ENCODE measurements at regions not wholly inside any gene's neighbourhood (a gene's known extent, or its start where the extent isn't known, plus 50 kb on each side); places are given as distances from the start of the nearest gene placed in this dataset.

DNA sequence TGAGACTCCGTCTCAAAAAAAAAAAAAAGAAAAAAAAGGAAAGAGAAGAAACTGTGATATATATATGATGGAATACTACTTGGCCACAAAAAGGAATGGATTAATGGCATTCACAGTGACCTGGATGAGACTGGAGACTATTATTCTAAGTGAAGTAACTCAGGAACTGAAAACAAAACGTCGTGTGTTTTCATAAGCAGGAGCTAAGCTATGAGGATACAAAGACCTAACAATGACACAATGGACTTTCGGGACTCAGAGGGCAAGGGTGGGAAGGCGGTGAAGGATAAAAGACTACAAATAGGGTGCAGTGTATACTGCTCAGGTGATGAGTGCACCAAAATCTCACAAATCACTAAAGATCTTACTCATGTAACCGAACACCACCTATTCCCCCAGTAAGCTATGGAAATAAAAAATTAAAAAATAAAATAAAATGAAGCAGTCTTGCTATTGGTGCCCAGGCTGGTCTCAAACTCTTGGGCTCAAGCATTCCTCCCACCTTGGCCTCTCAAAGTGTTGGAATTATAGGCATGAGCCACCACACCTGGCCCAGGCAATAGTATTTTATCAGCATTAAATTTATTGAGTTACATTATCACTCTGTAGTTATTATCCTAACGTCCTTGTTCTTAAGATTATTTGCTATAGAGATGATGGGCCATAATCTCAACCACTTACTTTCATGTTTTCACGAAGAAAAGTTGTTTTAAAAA is 71.5 kb upstream of the GPBP1 start:
- Mint-ChIP-seq H3K9me3 (ENCODE audit: unreplicated experiment) (peaks cover 13% of the 10 kb centered on the region), H3K4me1 (ENCODE audit: insufficient read depth, unreplicated experiment) (no peaks in the 10 kb centered on the region), H3K4me3 (ENCODE audit: unreplicated experiment) (no peak overlapping the region), H3K36me3 (ENCODE audit: insufficient read depth, unreplicated experiment) (no peaks in the 10 kb centered on the region), H3K27ac (ENCODE audit: low read depth, unreplicated experiment) (no peak overlapping the region), H3K27me3 (ENCODE audit: insufficient read depth, unreplicated experiment) (no peaks in the 10 kb centered on the region)
- intact Hi-C loops (cut with micrococcal nuclease) = no loop called here
- TF ChIP-seq, protein P1, sequence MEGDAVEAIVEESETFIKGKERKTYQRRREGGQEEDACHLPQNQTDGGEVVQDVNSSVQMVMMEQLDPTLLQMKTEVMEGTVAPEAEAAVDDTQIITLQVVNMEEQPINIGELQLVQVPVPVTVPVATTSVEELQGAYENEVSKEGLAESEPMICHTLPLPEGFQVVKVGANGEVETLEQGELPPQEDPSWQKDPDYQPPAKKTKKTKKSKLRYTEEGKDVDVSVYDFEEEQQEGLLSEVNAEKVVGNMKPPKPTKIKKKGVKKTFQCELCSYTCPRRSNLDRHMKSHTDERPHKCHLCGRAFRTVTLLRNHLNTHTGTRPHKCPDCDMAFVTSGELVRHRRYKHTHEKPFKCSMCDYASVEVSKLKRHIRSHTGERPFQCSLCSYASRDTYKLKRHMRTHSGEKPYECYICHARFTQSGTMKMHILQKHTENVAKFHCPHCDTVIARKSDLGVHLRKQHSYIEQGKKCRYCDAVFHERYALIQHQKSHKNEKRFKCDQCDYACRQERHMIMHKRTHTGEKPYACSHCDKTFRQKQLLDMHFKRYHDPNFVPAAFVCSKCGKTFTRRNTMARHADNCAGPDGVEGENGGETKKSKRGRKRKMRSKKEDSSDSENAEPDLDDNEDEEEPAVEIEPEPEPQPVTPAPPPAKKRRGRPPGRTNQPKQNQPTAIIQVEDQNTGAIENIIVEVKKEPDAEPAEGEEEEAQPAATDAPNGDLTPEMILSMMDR (IDR thresholded peaks at IDR 0.05; ENCODE audit: unreplicated experiment) = no peak
- ChIA-PET POLR2A (no interaction called here), CTCF (interaction anchor here (0.6 to 1.5 kb wide), 3 partner anchors 36 to 201 kb away, joined by 3 read pairs; no protein-coding TSS in a partner anchor)
- no peak for DNase-seq (ENCODE audit: unreplicated experiment)
- BruUV-seq (replicated peaks) = no TSS peak

DNA sequence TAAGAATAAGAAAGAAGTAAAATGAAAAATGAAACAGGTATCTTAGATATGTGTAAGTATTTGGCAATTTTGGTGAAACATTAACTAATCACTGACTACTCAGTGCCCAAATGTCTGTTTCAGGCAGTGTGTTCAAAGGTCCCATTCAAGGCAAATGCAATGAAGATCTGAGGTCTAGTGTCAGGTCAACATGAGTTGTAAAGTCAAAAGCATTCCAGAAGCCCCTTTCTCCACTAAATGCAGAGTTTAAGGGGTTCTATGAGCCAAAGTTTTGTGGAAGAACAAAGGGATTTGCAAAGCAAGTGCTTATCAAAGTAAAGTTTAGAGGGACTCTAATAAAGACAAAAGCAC is 71.0 kb upstream of the GPBP1 start:
- H3K9me3 Mint-ChIP-seq (ENCODE audit: unreplicated experiment) = peaks cover 8% of the 10 kb centered on the region
- DNase-seq (ENCODE audit: unreplicated experiment) = no peak
- no peaks in the 10 kb centered on the region for H3K27me3 Mint-ChIP-seq (ENCODE audit: insufficient read depth, unreplicated experiment)
- H3K36me3 Mint-ChIP-seq (ENCODE audit: insufficient read depth, unreplicated experiment) = no peaks in the 10 kb centered on the region
- H3K4me3 Mint-ChIP-seq (ENCODE audit: unreplicated experiment) = no peak overlapping the region
- H3K27ac Mint-ChIP-seq (ENCODE audit: low read depth, unreplicated experiment) = no peak overlapping the region
- no TSS peak for BruUV-seq (replicated peaks)
- ChIA-PET POLR2A (no interaction called here), CTCF (no interaction called here)
- H3K4me1 Mint-ChIP-seq (ENCODE audit: insufficient read depth, unreplicated experiment) = no peaks in the 10 kb centered on the region
- TF ChIP-seq, protein P1 (IDR thresholded peaks at IDR 0.05; ENCODE audit: unreplicated experiment) = no peak
- intact Hi-C loops (cut with micrococcal nuclease) = no loop called here

DNA sequence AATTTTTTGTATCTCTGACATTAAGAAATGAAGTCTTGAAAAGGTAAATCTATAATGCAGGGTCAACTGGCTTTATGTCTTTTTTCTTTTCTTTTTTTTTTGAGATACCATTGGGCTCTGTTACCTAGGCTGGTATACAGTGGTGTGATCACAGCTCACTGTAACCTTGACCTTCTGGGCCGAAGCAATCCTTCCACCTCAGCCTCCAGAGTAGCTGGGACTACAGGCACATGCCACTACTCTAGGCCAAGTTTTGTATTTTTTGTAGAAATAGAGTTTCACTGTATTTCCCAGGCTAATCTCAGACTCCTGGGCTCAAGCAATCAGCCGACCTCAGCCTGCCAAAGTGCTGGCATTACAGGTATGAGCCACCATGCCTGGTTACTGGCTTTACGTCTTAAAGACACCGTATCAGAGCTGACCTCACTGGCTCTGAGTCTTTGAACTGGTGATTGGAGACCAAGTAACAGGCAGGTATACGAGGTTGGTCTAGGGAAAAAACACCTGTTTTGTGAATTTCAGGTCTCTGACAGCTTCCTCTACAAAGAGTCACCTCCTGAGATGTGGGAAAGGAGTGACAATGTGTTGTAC is 70.4 kb upstream of the GPBP1 start:
- TF ChIP-seq, protein P1 (IDR thresholded peaks at IDR 0.05; ENCODE audit: unreplicated experiment) = no peak
- POLR2A ChIA-PET = no interaction called here
- H3K27ac Mint-ChIP-seq (ENCODE audit: low read depth, unreplicated experiment) = no peak overlapping the region
- intact Hi-C loops (cut with micrococcal nuclease) = no loop called here
- no peak for DNase-seq (ENCODE audit: unreplicated experiment)
- no peaks in the 10 kb centered on the region for H3K36me3 Mint-ChIP-seq (ENCODE audit: insufficient read depth, unreplicated experiment)
- H3K4me1 Mint-ChIP-seq (ENCODE audit: insufficient read depth, unreplicated experiment) = no peaks in the 10 kb centered on the region
- peaks cover 4% of the 10 kb centered on the region for H3K9me3 Mint-ChIP-seq (ENCODE audit: unreplicated experiment)
- BruUV-seq (replicated peaks) = no TSS peak
- no peak overlapping the region for H3K4me3 Mint-ChIP-seq (ENCODE audit: unreplicated experiment)
- CTCF ChIA-PET = interaction anchor here (0.9 kb wide), 1 partner anchor 9 kb away, joined by 3 read pairs; no protein-coding TSS in a partner anchor
- no peaks in the 10 kb centered on the region for H3K27me3 Mint-ChIP-seq (ENCODE audit: insufficient read depth, unreplicated experiment)

DNA sequence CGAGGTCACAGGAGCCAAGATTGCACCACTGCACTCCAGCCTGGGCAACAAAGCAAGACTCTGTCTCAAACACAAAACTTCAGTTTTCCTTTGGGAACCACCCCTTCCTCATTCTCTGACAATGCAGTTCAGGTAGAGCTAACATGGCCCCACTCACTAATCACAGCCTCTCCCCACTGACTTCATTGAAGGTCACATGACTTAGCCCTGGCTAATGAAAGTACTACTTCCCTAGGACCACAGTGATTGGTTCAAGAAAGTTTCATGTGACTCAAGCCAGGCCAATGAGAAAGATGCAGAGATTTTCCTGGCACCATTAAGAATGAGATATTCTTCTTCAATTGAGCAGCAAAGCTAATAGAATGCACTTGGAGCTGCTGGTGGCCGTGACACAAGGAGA is 67.2 kb upstream of the GPBP1 start:
- Mint-ChIP-seq H3K9me3 (ENCODE audit: unreplicated experiment) (no peaks in the 10 kb centered on the region), H3K4me3 (ENCODE audit: unreplicated experiment) (no peak overlapping the region), H3K27ac (ENCODE audit: low read depth, unreplicated experiment) (no peak overlapping the region), H3K27me3 (ENCODE audit: insufficient read depth, unreplicated experiment) (no peaks in the 10 kb centered on the region), H3K4me1 (ENCODE audit: insufficient read depth, unreplicated experiment) (no peaks in the 10 kb centered on the region), H3K36me3 (ENCODE audit: insufficient read depth, unreplicated experiment) (no peaks in the 10 kb centered on the region)
- no peak for DNase-seq (ENCODE audit: unreplicated experiment)
- TF ChIP-seq, protein P1 (IDR thresholded peaks at IDR 0.05; ENCODE audit: unreplicated experiment) = no peak
- ChIA-PET POLR2A (no interaction called here), CTCF (interaction anchor here (0.8 to 1.2 kb wide), 3 partner anchors 11 to 205 kb away, joined by 3 to 4 read pairs (median 3); no protein-coding TSS in a partner anchor)
- BruUV-seq (replicated peaks) = no TSS peak
- intact Hi-C loops (cut with micrococcal nuclease) = no loop called here
